ENCODE measurements at regions not wholly inside any gene's neighbourhood (a gene's known extent, or its start where the extent isn't known, plus 50 kb on each side); places are given as distances from the start of the nearest gene placed in this dataset.
"Not testable (repeated sequence)": the region's sequence is repeated elsewhere in the genome, so short reads cannot be mapped to it uniquely, and the experiment has no call there.

GRCh38 chr6:63471145-63471544 is 101.1 kb upstream of the LOC128125822 start:
- intact Hi-C loops (cut with DNase I, micrococcal nuclease); ATAC-seq; DNase-seq: not testable (repeated sequence)

GRCh38 chr6:63471654-63472053 is 100.6 kb upstream of the LOC128125822 start:
- ATAC-seq (no peak), DNase-seq (no peak)
- intact Hi-C loops (cut with DNase I, micrococcal nuclease), result no loop called here

GRCh38 chr6:63475707-63476106 is 96.6 kb upstream of the LOC128125822 start:
- ATAC-seq, result no peak
- intact Hi-C loops (cut with DNase I, micrococcal nuclease), result no loop called here
- DNase-seq, result no peak

GRCh38 chr6:63476302-63476701 is 96.0 kb upstream of the LOC128125822 start:
- intact Hi-C loops (cut with DNase I, micrococcal nuclease), result no loop called here
- ATAC-seq (no peak), DNase-seq (no peak)

- ATAC-seq, result peak; percentile 69
- DNase-seq, result no peak
- intact Hi-C loops (cut with DNase I, micrococcal nuclease), result no loop called here
These were observed 94.7 kb upstream of the LOC128125822 start for GRCh38 chr6:63477422-63478040.

- DNase-seq (no peak), ATAC-seq (peak; percentile 63)
- intact Hi-C loops (cut with DNase I, micrococcal nuclease), result no loop called here
These were observed 93.5 kb upstream of the LOC128125822 start for GRCh38 chr6:63478734-63479133.

GRCh38 chr6:63486196-63486595 is 86.1 kb upstream of the LOC128125822 start:
- no peak for DNase-seq
- ATAC-seq, result no peak
- intact Hi-C loops (cut with DNase I, micrococcal nuclease), result no loop called here

GRCh38 chr6:63487103-63487813 is 85.0 kb upstream of the LOC128125822 start:
- peak; percentile 97 for ATAC-seq
- DNase-seq, result peak in 1 of 2 donors; percentile 53
- intact Hi-C loops (cut with DNase I, micrococcal nuclease), result no loop called here

GRCh38 chr6:63491119-63491518 is 81.2 kb upstream of the LOC128125822 start:
- no peak for ATAC-seq
- intact Hi-C loops (cut with DNase I, micrococcal nuclease), result no loop called here
- DNase-seq, result no peak

GRCh38 chr6:63492476-63492875 is 79.8 kb upstream of the LOC128125822 start:
- peak; percentile 17 for ATAC-seq

GRCh38 chr6:63493557-63493956 is 78.7 kb upstream of the LOC128125822 start:
- ATAC-seq, result no peak

More at GRCh38 chr6:63492476-63492875, 79.8 kb upstream of the LOC128125822 start:
- intact Hi-C loops (cut with DNase I, micrococcal nuclease), result no loop called here
- peak; percentile 35 to 67 for DNase-seq

GRCh38 chr6:63496361-63496804 is 75.9 kb upstream of the LOC128125822 start:
- intact Hi-C loops (cut with DNase I, micrococcal nuclease), result no loop called here
- peak; percentile 54 to 74 for DNase-seq

More at GRCh38 chr6:63493557-63493956, 78.7 kb upstream of the LOC128125822 start:
- no peak for DNase-seq
- intact Hi-C loops (cut with DNase I, micrococcal nuclease), result no loop called here

GRCh38 chr6:63502156-63502555 is 70.1 kb upstream of the LOC128125822 start:
- intact Hi-C loops (cut with DNase I, micrococcal nuclease), result no loop called here
- peak; percentile 97 for ATAC-seq
- no peak for DNase-seq

More at GRCh38 chr6:63496361-63496804, 75.9 kb upstream of the LOC128125822 start:
- ATAC-seq, result peak; percentile 90

- intact Hi-C loops (cut with DNase I, micrococcal nuclease), result no loop called here
- ATAC-seq, result no peak
- no peak for DNase-seq
These were observed 69.1 kb upstream of the LOC128125822 start for GRCh38 chr6:63503199-63503598.

- ATAC-seq (no peak), DNase-seq (no peak)
- intact Hi-C loops (cut with DNase I, micrococcal nuclease), result no loop called here
These were observed 67.4 kb upstream of the LOC128125822 start for GRCh38 chr6:63504777-63505384.

GRCh38 chr6:63507096-63507495 is 65.2 kb upstream of the LOC128125822 start:
- ATAC-seq (no peak), DNase-seq (no peak)
- intact Hi-C loops (cut with DNase I, micrococcal nuclease), result no loop called here

GRCh38 chr6:63509652-63510352 is 62.5 kb upstream of the LOC128125822 start:
- ATAC-seq (peak; percentile 97), DNase-seq (peak; percentile 59 to 79)
- intact Hi-C loops (cut with DNase I, micrococcal nuclease), result no loop called here

- no peak for DNase-seq
- ATAC-seq, result peak; percentile 32
- intact Hi-C loops (cut with DNase I, micrococcal nuclease), result no loop called here
These were observed 62.0 kb upstream of the LOC128125822 start for GRCh38 chr6:63510353-63510686.

GRCh38 chr6:63510849-63511248 is 61.4 kb upstream of the LOC128125822 start:
- ATAC-seq (peak; percentile 24), DNase-seq (no peak)
- intact Hi-C loops (cut with DNase I, micrococcal nuclease), result no loop called here
